Keratinocyte (primary cell): ENCODE measurements at regions not wholly inside any gene's neighbourhood (a gene's known extent, or its start where the extent isn't known, plus 50 kb on each side); places are given as distances from the start of the nearest gene placed in this dataset.

Experiments
- EZH2 ChIP-seq: IDR thresholded peaks from one replicate; pipeline ENCODE4 v1.6.1; 2012; ENCODE audit warnings: inconsistent platforms, mild to moderate bottlenecking, low read length, moderate library complexity
- TF ChIP-seq, protein P1 (sequence below), 3 experiments: IDR thresholded peaks in 1 of 3; conservative IDR thresholded peaks in 1 of 3; optimal IDR thresholded peaks in 1 of 3; 2 replicates in 2 of 3; 3 replicates in 1 of 3; pipeline versions ENCODE3 to v1.5.1; 2011; ENCODE audit warnings: low read length in 3 of 3, mild to moderate bottlenecking in 3 of 3, moderate library complexity in 2 of 3, control low read depth in 1 of 3, inconsistent platforms in 1 of 3; ENCODE audit not compliant: insufficient read depth in 2 of 3; ENCODE audit errors: extremely low read depth in 1 of 3

GRCh38 chr6:25147223-25147622 lies 132.0 kb upstream of the CARMIL1 start:
- TF ChIP-seq EZH2 = no peak
- TF ChIP-seq, protein P1, sequence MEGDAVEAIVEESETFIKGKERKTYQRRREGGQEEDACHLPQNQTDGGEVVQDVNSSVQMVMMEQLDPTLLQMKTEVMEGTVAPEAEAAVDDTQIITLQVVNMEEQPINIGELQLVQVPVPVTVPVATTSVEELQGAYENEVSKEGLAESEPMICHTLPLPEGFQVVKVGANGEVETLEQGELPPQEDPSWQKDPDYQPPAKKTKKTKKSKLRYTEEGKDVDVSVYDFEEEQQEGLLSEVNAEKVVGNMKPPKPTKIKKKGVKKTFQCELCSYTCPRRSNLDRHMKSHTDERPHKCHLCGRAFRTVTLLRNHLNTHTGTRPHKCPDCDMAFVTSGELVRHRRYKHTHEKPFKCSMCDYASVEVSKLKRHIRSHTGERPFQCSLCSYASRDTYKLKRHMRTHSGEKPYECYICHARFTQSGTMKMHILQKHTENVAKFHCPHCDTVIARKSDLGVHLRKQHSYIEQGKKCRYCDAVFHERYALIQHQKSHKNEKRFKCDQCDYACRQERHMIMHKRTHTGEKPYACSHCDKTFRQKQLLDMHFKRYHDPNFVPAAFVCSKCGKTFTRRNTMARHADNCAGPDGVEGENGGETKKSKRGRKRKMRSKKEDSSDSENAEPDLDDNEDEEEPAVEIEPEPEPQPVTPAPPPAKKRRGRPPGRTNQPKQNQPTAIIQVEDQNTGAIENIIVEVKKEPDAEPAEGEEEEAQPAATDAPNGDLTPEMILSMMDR (optimal IDR thresholded peaks at IDR 0.05 in 1 of 3, IDR thresholded peaks at IDR 0.05 in 1 of 3, conservative IDR thresholded peaks at IDR 0.05 in 1 of 3; ENCODE audit: extremely low read depth in 1 of 3, insufficient read depth in 2 of 3, low read length in 3 of 3) = no peak
